Astrocyte (in vitro differentiated cells and primary cell): ENCODE measurements at regions not wholly inside any gene's neighbourhood (a gene's known extent, or its start where the extent isn't known, plus 50 kb on each side); places are given as distances from the start of the nearest gene placed in this dataset.

Source experiments
- CTCF ChIP-seq: IDR thresholded peaks from 2 replicates; pipeline ENCODE4 v1.5.1; 2011; ENCODE audit warnings: low read depth, mild to moderate bottlenecking, inconsistent platforms, low read length, moderate library complexity; ENCODE audit not compliant: insufficient read depth
- EZH2 ChIP-seq: IDR thresholded peaks from 2 replicates; pipeline ENCODE4 v1.6.1; 2012; ENCODE audit warnings: mild to moderate bottlenecking, low read length, inconsistent platforms; ENCODE audit not compliant: insufficient read depth

- TF ChIP-seq EZH2 (no peak), CTCF (no peak)
Measured at GRCh38 chr1:229059671-229060539, 211.0 kb upstream of the RAB4A start.
